Esophagus muscularis mucosa (tissue), 4 donors: ENCODE measurements at regions not wholly inside any gene's neighbourhood (a gene's known extent, or its start where the extent isn't known, plus 50 kb on each side); places are given as distances from the start of the nearest gene placed in this dataset.

Experiments
- EP300 ChIP-seq: sonication (generic); formaldehyde crosslinking; IDR thresholded peaks from one replicate; pipeline ENCODE4 v1.6.1; 2017; ENCODE audit warnings: antibody characterized with exemption
- POLR2A ChIP-seq: fragments of 450-650 bp; IDR thresholded peaks from one replicate; pipeline ENCODE4 v1.6.1; 2017; ENCODE audit warnings: antibody characterized with exemption, moderate library complexity, mild to moderate bottlenecking, low read depth
- POLR2AphosphoS5 ChIP-seq, 2 donors: sonication (generic); formaldehyde crosslinking; IDR thresholded peaks; one replicate each; pipeline ENCODE4 v1.6.1; 2017; ENCODE audit warnings: antibody characterized with exemption in 2 of 2
- TF ChIP-seq, protein P1 (sequence below), 3 experiments: fragments of 200-600 bp in 2 of 3; fragments of 450-650 bp in 1 of 3; sonication (generic) in 2 of 3; IDR thresholded peaks; one replicate each; pipeline ENCODE4 v1.5.1; 2017 to 2019; ENCODE audit warnings: antibody characterized with exemption in 3 of 3, mild to moderate bottlenecking in 2 of 3, moderate library complexity in 1 of 3

GRCh38 chr9:115411516-115411915 lies 293.6 kb upstream of the TNC start:
- TF ChIP-seq POLR2AphosphoS5 (IDR thresholded peaks at IDR 0.05): no peak
- TF ChIP-seq, protein P1, sequence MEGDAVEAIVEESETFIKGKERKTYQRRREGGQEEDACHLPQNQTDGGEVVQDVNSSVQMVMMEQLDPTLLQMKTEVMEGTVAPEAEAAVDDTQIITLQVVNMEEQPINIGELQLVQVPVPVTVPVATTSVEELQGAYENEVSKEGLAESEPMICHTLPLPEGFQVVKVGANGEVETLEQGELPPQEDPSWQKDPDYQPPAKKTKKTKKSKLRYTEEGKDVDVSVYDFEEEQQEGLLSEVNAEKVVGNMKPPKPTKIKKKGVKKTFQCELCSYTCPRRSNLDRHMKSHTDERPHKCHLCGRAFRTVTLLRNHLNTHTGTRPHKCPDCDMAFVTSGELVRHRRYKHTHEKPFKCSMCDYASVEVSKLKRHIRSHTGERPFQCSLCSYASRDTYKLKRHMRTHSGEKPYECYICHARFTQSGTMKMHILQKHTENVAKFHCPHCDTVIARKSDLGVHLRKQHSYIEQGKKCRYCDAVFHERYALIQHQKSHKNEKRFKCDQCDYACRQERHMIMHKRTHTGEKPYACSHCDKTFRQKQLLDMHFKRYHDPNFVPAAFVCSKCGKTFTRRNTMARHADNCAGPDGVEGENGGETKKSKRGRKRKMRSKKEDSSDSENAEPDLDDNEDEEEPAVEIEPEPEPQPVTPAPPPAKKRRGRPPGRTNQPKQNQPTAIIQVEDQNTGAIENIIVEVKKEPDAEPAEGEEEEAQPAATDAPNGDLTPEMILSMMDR (IDR thresholded peaks at IDR 0.05): no peak
- TF ChIP-seq POLR2A: no peak
- no peak for TF ChIP-seq EP300
